Memory B cell (primary cell): ENCODE measurements at regions not wholly inside any gene's neighbourhood (a gene's known extent, or its start where the extent isn't known, plus 50 kb on each side); places are given as distances from the start of the nearest gene placed in this dataset.
A peak's percentile ranks its signal among the peaks of the same experiment; 100 is the strongest.
"Not testable (repeated sequence)": the region's sequence is repeated elsewhere in the genome, so short reads cannot be mapped to it uniquely, and the experiment has no call there.

ENCODE experiments used
- ATAC-seq: fragments of 150-1000 bp; cut with Tn5 transposase; 2 replicates; pipeline ENCODE4 v1.10.0; 2021; ENCODE audit warnings: low read depth, mild to moderate bottlenecking, moderate library complexity
- DNase-seq, 2 donors: peaks; one replicate each; pipeline ENCODE4 v3.0.0; 2022; ENCODE audit warnings: low spot score in 2 of 2
- H3K27ac Mint-ChIP-seq: one replicate; pipeline ENCODE4 v1.8.0; 2022; ENCODE audit warnings: mild to moderate bottlenecking, moderate library complexity, mixed read lengths
- H3K27me3 Mint-ChIP-seq: one replicate; pipeline ENCODE4 v1.8.0; 2022; ENCODE audit warnings: mixed read lengths
- H3K36me3 Mint-ChIP-seq: one replicate; pipeline ENCODE4 v1.8.0; 2022; ENCODE audit warnings: mild to moderate bottlenecking, mixed read lengths
- H3K4me1 Mint-ChIP-seq: one replicate; pipeline ENCODE4 v1.8.0; 2022; ENCODE audit warnings: mixed read lengths
- H3K4me3 Mint-ChIP-seq: one replicate; pipeline ENCODE4 v1.8.0; 2022; ENCODE audit warnings: mild to moderate bottlenecking, moderate library complexity, mixed read lengths
- H3K9me3 Mint-ChIP-seq: one replicate; pipeline ENCODE4 v1.8.0; 2022; ENCODE audit warnings: mixed read lengths

GRCh38 chr3:72652395-72652794, 195.8 kb downstream of the SHQ1 start:
- peaks cover 6% of the 10 kb centered on the region for H3K9me3 Mint-ChIP-seq
- H3K36me3 Mint-ChIP-seq: no peaks in the 10 kb centered on the region
- no peak overlapping the region for H3K27ac Mint-ChIP-seq
- ATAC-seq (no peak), DNase-seq (no peak)
- H3K27me3 Mint-ChIP-seq: peaks cover 10% of the 10 kb centered on the region
- no peak overlapping the region for H3K4me3 Mint-ChIP-seq
- H3K4me1 Mint-ChIP-seq: no peaks in the 10 kb centered on the region

- H3K36me3 Mint-ChIP-seq: no peaks in the 10 kb centered on the region
- H3K9me3 Mint-ChIP-seq: peaks cover 6% of the 10 kb centered on the region
- H3K27me3 Mint-ChIP-seq: peaks cover 10% of the 10 kb centered on the region
- ATAC-seq (no peak), DNase-seq (no peak)
- no peak overlapping the region for H3K27ac Mint-ChIP-seq
- no peaks in the 10 kb centered on the region for H3K4me1 Mint-ChIP-seq
- H3K4me3 Mint-ChIP-seq: no peak overlapping the region
These were observed 196.7 kb downstream of the SHQ1 start for GRCh38 chr3:72651498-72651897.

GRCh38 chr3:72646263-72646662, 202.0 kb downstream of the SHQ1 start:
- H3K4me3 Mint-ChIP-seq: no peak overlapping the region
- no peaks in the 10 kb centered on the region for H3K4me1 Mint-ChIP-seq
- H3K9me3 Mint-ChIP-seq: peaks cover under 1% of the 10 kb centered on the region
- no peak overlapping the region for H3K27ac Mint-ChIP-seq
- H3K36me3 Mint-ChIP-seq: no peaks in the 10 kb centered on the region
- peaks cover 6% of the 10 kb centered on the region for H3K27me3 Mint-ChIP-seq
- ATAC-seq (no peak), DNase-seq (no peak)

GRCh38 chr3:72643635-72644034, 204.6 kb downstream of the SHQ1 start:
- H3K27me3 Mint-ChIP-seq: peaks cover 12% of the 10 kb centered on the region
- DNase-seq, H3K36me3 Mint-ChIP-seq, H3K4me3 Mint-ChIP-seq, ATAC-seq, H3K27ac Mint-ChIP-seq, H3K9me3 Mint-ChIP-seq, H3K4me1 Mint-ChIP-seq: not testable (repeated sequence)

- Mint-ChIP-seq H3K4me3 (no peak overlapping the region), H3K9me3 (no peaks in the 10 kb centered on the region), H3K27me3 (peaks cover 25% of the 10 kb centered on the region), H3K4me1 (peaks cover 5% of the 10 kb centered on the region), H3K36me3 (no peaks in the 10 kb centered on the region), H3K27ac (no peak overlapping the region)
- no peak for DNase-seq
- no peak for ATAC-seq
These were observed 206.6 kb downstream of the SHQ1 start for GRCh38 chr3:72641684-72642083.

- ATAC-seq: no peak
- Mint-ChIP-seq H3K4me1 (peaks cover 5% of the 10 kb centered on the region), H3K36me3 (no peaks in the 10 kb centered on the region), H3K9me3 (no peaks in the 10 kb centered on the region), H3K27me3 (peaks cover 25% of the 10 kb centered on the region), H3K4me3 (no peak overlapping the region), H3K27ac (no peak overlapping the region)
- no peak for DNase-seq
These were observed 207.2 kb downstream of the SHQ1 start for GRCh38 chr3:72641072-72641471.

GRCh38 chr3:72636969-72637597, 211.2 kb downstream of the SHQ1 start:
- no peaks in the 10 kb centered on the region for H3K36me3 Mint-ChIP-seq
- ATAC-seq (no peak), DNase-seq (no peak)
- no peak overlapping the region for H3K27ac Mint-ChIP-seq
- H3K9me3 Mint-ChIP-seq: no peaks in the 10 kb centered on the region
- no peak overlapping the region for H3K4me3 Mint-ChIP-seq
- H3K4me1 Mint-ChIP-seq: peaks cover 5% of the 10 kb centered on the region
- H3K27me3 Mint-ChIP-seq: peaks cover 25% of the 10 kb centered on the region

GRCh38 chr3:72635551-72635950, 212.7 kb downstream of the SHQ1 start:
- Mint-ChIP-seq H3K27ac (no peak overlapping the region), H3K27me3 (peaks cover 20% of the 10 kb centered on the region), H3K4me3 (no peak overlapping the region), H3K36me3 (no peaks in the 10 kb centered on the region), H3K4me1 (peaks cover 5% of the 10 kb centered on the region), H3K9me3 (no peaks in the 10 kb centered on the region)
- no peak for ATAC-seq
- no peak for DNase-seq

GRCh38 chr3:72634128-72634527, 214.1 kb downstream of the SHQ1 start:
- Mint-ChIP-seq H3K27ac (no peak overlapping the region), H3K36me3 (no peaks in the 10 kb centered on the region), H3K27me3 (peaks cover 18% of the 10 kb centered on the region), H3K4me1 (peaks cover 6% of the 10 kb centered on the region), H3K9me3 (no peaks in the 10 kb centered on the region), H3K4me3 (no peak overlapping the region)
- ATAC-seq (no peak), DNase-seq (no peak)

- ATAC-seq (no peak), DNase-seq (no peak)
- Mint-ChIP-seq H3K9me3 (no peaks in the 10 kb centered on the region), H3K36me3 (no peaks in the 10 kb centered on the region), H3K4me3 (no peak overlapping the region), H3K27me3 (peaks cover 18% of the 10 kb centered on the region), H3K4me1 (peaks cover 9% of the 10 kb centered on the region), H3K27ac (no peak overlapping the region)
These were observed 214.7 kb downstream of the SHQ1 start for GRCh38 chr3:72633534-72633933.

GRCh38 chr3:72633121-72633520, 215.1 kb downstream of the SHQ1 start:
- Mint-ChIP-seq H3K9me3 (no peaks in the 10 kb centered on the region), H3K4me3 (no peak overlapping the region), H3K27me3 (peaks cover 17% of the 10 kb centered on the region), H3K27ac (no peak overlapping the region), H3K36me3 (no peaks in the 10 kb centered on the region), H3K4me1 (peaks cover 11% of the 10 kb centered on the region)
- DNase-seq (no peak), ATAC-seq (no peak)

GRCh38 chr3:72632129-72632528, 216.1 kb downstream of the SHQ1 start:
- H3K9me3 Mint-ChIP-seq: no peaks in the 10 kb centered on the region
- DNase-seq (no peak), ATAC-seq (no peak)
- no peaks in the 10 kb centered on the region for H3K36me3 Mint-ChIP-seq
- H3K27ac Mint-ChIP-seq: no peak overlapping the region
- peaks cover 8% of the 10 kb centered on the region for H3K4me1 Mint-ChIP-seq
- H3K27me3 Mint-ChIP-seq: peaks cover 9% of the 10 kb centered on the region
- H3K4me3 Mint-ChIP-seq: no peak overlapping the region

- Mint-ChIP-seq H3K9me3 (no peaks in the 10 kb centered on the region), H3K4me1 (peaks cover 8% of the 10 kb centered on the region), H3K4me3 (no peak overlapping the region), H3K27ac (no peak overlapping the region), H3K36me3 (no peaks in the 10 kb centered on the region), H3K27me3 (peaks cover 5% of the 10 kb centered on the region)
- no peak for DNase-seq
- ATAC-seq: no peak
These were observed 217.3 kb downstream of the SHQ1 start for GRCh38 chr3:72630969-72631344.

- DNase-seq (no peak), ATAC-seq (no peak)
- Mint-ChIP-seq H3K27me3 (peaks cover 4% of the 10 kb centered on the region), H3K36me3 (no peaks in the 10 kb centered on the region), H3K4me1 (peaks cover 8% of the 10 kb centered on the region), H3K9me3 (no peaks in the 10 kb centered on the region), H3K4me3 (no peak overlapping the region), H3K27ac (no peak overlapping the region)
These were observed 217.8 kb downstream of the SHQ1 start for GRCh38 chr3:72630327-72630968.

- Mint-ChIP-seq H3K4me3 (no peak overlapping the region), H3K27ac (no peak overlapping the region), H3K4me1 (peaks cover 8% of the 10 kb centered on the region), H3K9me3 (no peaks in the 10 kb centered on the region), H3K27me3 (peaks cover 4% of the 10 kb centered on the region), H3K36me3 (no peaks in the 10 kb centered on the region)
- ATAC-seq (peak; percentile 89), DNase-seq (peak in 1 of 2 donors; percentile 3)
These were observed 219.0 kb downstream of the SHQ1 start for GRCh38 chr3:72629191-72629631.
